HG03354 (cell line): ENCODE measurements at regions not wholly inside any gene's neighbourhood (a gene's known extent, or its start where the extent isn't known, plus 50 kb on each side); places are given as distances from the start of the nearest gene placed in this dataset.
A peak's percentile ranks its signal among the peaks of the same experiment; 100 is the strongest.

Source experiments
- ATAC-seq: cut with Tn5 transposase; IDR thresholded peaks from one replicate; pipeline ENCODE4 v1.9.1; 2021; ENCODE audit warnings: mild to moderate bottlenecking; ENCODE audit not compliant: unreplicated experiment, poor library complexity, severe bottlenecking

- no peak for ATAC-seq
Observed at GRCh38 chr12:81863406-81863805, 104.3 kb upstream of the PPFIA2 start.

- no peak for ATAC-seq
Observed at GRCh38 chr12:81859521-81859920, 100.4 kb upstream of the PPFIA2 start.

- ATAC-seq, result no peak
Observed at GRCh38 chr12:81843599-81843998, 84.4 kb upstream of the PPFIA2 start.

GRCh38 chr12:81835783-81836182 lies 76.6 kb upstream of the PPFIA2 start:
- ATAC-seq, result no peak

- ATAC-seq, result no peak
Observed at GRCh38 chr12:81819991-81820633, 61.0 kb upstream of the PPFIA2 start.

- no peak for ATAC-seq
Observed at GRCh38 chr12:81815611-81816010, 56.5 kb upstream of the PPFIA2 start.

- ATAC-seq, result no peak
Observed at GRCh38 chr12:81811778-81812125, 52.6 kb upstream of the PPFIA2 start.

GRCh38 chr12:81811061-81811777 lies 52.1 kb upstream of the PPFIA2 start:
- no peak for ATAC-seq

GRCh38 chr12:81809829-81810595 lies 50.9 kb upstream of the PPFIA2 start:
- ATAC-seq, result peak; percentile 87

GRCh38 chr12:81809113-81809777 lies 50.1 kb upstream of the PPFIA2 start:
- ATAC-seq, result no peak
